Right lobe of liver (tissue), 6 donors: ENCODE measurements at regions not wholly inside any gene's neighbourhood (a gene's known extent, or its start where the extent isn't known, plus 50 kb on each side); places are given as distances from the start of the nearest gene placed in this dataset.
"Not testable (repeated sequence)": the region's sequence is repeated elsewhere in the genome, so short reads cannot be mapped to it uniquely, and the experiment has no call there.

ENCODE experiments used
- ATAC-seq, 4 donors: fragments of 200-7000 bp; cut with Tn5 transposase; one replicate each; pipeline ENCODE4 v1.9.1; 2020; ENCODE audit warnings: mild to moderate bottlenecking in 4 of 4, moderate library complexity in 4 of 4
- DNase-seq, 3 donors: peaks; one replicate each; pipeline ENCODE4 v3.0.0-alpha.2; 2020
- H3K27ac ChIP-seq, 3 donors: fragments of 200-600 bp; one replicate each; pipeline ENCODE4 v1.8.0; 2022
- H3K27me3 ChIP-seq, 2 donors: fragments of 200-600 bp; one replicate each; pipeline ENCODE4 v1.8.0; 2022
- H3K36me3 ChIP-seq, 4 donors: fragments of 200-600 bp; sonication (generic) in 1 of 4; one replicate each; pipeline versions ENCODE4 v1.5.1 to v1.8.0; 2017 to 2022; ENCODE audit warnings: control low read depth in 1 of 4
- H3K4me1 ChIP-seq, 4 donors: fragments of 200-600 bp; sonication (generic) in 1 of 4; one replicate each; pipeline versions ENCODE4 v1.5.1 to v1.8.0; 2017 to 2022; ENCODE audit warnings: control low read depth in 1 of 4
- H3K4me3 ChIP-seq, 3 donors: fragments of 200-600 bp; one replicate each; pipeline ENCODE4 v1.8.0; 2022
- H3K9me3 ChIP-seq, 4 donors: fragments of 200-600 bp; sonication (generic) in 1 of 4; one replicate each; pipeline versions ENCODE4 v1.5.1 to v1.8.0; 2017 to 2022; ENCODE audit warnings: control low read depth in 1 of 4
- CTCF ChIP-seq, 4 donors: fragments of 200-600 bp in 3 of 4; fragments of 450-650 bp in 1 of 4; IDR thresholded peaks; one replicate each; pipeline versions ENCODE4 v1.5.1 to v1.8.0; 2016 to 2022; ENCODE audit warnings: antibody characterized with exemption in 4 of 4, mild to moderate bottlenecking in 2 of 4
- POLR2A ChIP-seq: fragments of 450-650 bp; IDR thresholded peaks from one replicate; pipeline ENCODE4 v1.6.1; 2017; ENCODE audit warnings: antibody characterized with exemption, mild to moderate bottlenecking
- WGBS: methylation state at CpG from one replicate; pipeline ENCODE4 v1.1.6; 2018; ENCODE audit warnings: low coverage, low lambda C conversion rate; ENCODE audit not compliant: insufficient coverage; ENCODE audit errors: missing lambda C conversion rate; 5-methylcytosine and 5-hydroxymethylcytosine counted together
- intact Hi-C, 2 donors: fragments of 100-400 bp; cut with DNase I; formaldehyde crosslinking; loops; one replicate each; pipeline versions ENCODE4 v1.11.2 to v1.14.1; 2022
- donor health status: DM: no; HTN: yes; CAD: no.
- donor health status: DM: no; HTN: no; CAD: no.
- donor health status: DM: no; HTN: no; CAD: no.
- donor health status: DM: no; HTN: yes; CAD: no.
- donor health status: DM: no; HTN: yes; CAD: no.

GRCh38 chr6:58073263-58073662 is 755.8 kb downstream of the PRIM2 start:
- no peak for TF ChIP-seq CTCF (IDR thresholded peaks at IDR 0.05)
- Histone ChIP-seq H3K27ac (no peak overlapping the region), H3K9me3 (no peaks in the 10 kb centered on the region), H3K4me1 (no peaks in the 10 kb centered on the region), H3K27me3 (no peaks in the 10 kb centered on the region), H3K36me3 (no peaks in the 10 kb centered on the region), H3K4me3 (no peak overlapping the region)
- no peak for DNase-seq
- intact Hi-C loops = no loop called here
- ATAC-seq = no peak
- 84% methylated on average over 12 of the region's 23 CpGs for WGBS

GRCh38 chr6:58090067-58090466 is 772.6 kb downstream of the PRIM2 start:
- not testable (repeated sequence) for ATAC-seq, DNase-seq
- WGBS = 25% methylated on average over 2 of the region's 2 CpGs

DNA sequence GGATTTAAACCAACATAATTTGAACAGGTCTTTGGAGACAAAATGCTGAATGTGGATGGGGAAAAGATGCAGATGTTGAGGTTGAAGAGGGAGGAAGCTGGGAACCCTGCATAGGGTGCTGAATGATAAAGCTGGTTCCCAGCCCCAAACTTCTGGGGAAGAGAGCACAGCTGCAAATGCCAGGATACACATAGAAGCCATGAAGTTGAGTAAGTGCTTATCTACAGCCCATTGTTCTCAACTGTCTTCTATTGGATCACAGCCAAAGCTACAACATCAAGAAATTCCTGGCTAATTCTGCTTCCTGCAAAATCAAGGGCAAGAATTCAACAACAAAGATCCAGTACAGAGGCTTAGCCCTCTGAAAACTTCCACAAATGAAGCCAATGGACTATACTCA is 779.8 kb downstream of the PRIM2 start:
- DNase-seq, H3K36me3 ChIP-seq, H3K4me1 ChIP-seq, H3K9me3 ChIP-seq, intact Hi-C loops, H3K4me3 ChIP-seq, H3K27ac ChIP-seq, H3K27me3 ChIP-seq: not testable (repeated sequence)
- ATAC-seq = peak in 1 of 4 donors; percentile 28

More at GRCh38 chr6:58090067-58090466, 772.6 kb downstream of the PRIM2 start:
- H3K4me1 ChIP-seq, H3K9me3 ChIP-seq, H3K4me3 ChIP-seq, H3K36me3 ChIP-seq, H3K27me3 ChIP-seq, intact Hi-C loops, H3K27ac ChIP-seq: not testable (repeated sequence)

GRCh38 chr6:58113960-58114359 is 796.5 kb downstream of the PRIM2 start:
- 22% methylated on average over 3 of the region's 3 CpGs for WGBS
- Histone ChIP-seq H3K27ac (no peak overlapping the region), H3K4me1 (no peaks in the 10 kb centered on the region), H3K36me3 (no peaks in the 10 kb centered on the region), H3K4me3 (no peak overlapping the region), H3K27me3 (no peaks in the 10 kb centered on the region), H3K9me3 (no peaks in the 10 kb centered on the region)
- intact Hi-C loops = no loop called here
- DNase-seq (no peak), ATAC-seq (no peak)
- TF ChIP-seq CTCF (IDR thresholded peaks at IDR 0.05) = no peak
- TF ChIP-seq POLR2A = no peak

DNA sequence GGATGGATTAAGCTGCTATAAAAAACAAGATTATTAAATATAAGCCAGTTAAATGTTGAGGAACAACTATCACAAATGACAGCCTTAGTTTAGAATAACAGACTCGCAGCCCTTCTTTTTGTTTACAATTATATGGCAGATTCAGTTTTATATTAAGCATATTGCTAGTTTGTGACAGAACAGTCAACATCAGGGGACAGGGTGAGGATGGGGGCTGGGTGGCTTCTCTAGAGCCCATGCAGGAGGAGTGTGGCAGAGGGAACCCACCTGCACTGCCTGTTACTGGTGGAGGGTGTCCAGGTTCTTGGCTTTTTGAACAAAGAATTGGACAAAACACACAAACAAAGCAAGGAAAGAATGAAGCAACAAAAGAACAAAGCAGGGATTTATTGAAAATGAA is 799.7 kb downstream of the PRIM2 start:
- ATAC-seq, DNase-seq, H3K27ac ChIP-seq, H3K27me3 ChIP-seq, intact Hi-C loops, H3K4me1 ChIP-seq, H3K36me3 ChIP-seq, H3K4me3 ChIP-seq, H3K9me3 ChIP-seq: not testable (repeated sequence)
- WGBS = 38% methylated on average over 1 of the region's 1 CpG

DNA sequence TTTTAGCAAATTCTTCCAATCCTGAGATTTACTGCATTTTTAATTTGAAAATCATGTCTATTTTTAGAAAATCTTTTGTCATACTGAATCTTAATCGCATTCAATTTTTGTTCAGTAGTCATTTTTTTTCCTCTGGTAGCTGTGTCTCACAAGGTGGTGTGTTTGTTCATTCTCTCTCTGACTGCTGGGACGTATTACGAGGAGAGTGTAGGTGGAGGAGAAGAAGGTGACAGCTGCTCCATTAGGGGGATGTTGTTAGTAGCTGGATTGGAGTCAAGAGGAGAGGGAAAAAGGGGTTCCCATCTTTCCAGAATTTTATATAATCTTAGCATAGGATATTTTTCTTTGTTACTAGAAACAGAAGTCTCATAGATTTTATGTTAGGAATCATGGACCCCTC is 804.2 kb downstream of the PRIM2 start:
- H3K4me3 ChIP-seq, H3K27me3 ChIP-seq, ATAC-seq, H3K36me3 ChIP-seq, H3K9me3 ChIP-seq, H3K4me1 ChIP-seq, DNase-seq, H3K27ac ChIP-seq, intact Hi-C loops: not testable (repeated sequence)
- WGBS = 58% methylated on average over 3 of the region's 3 CpGs

DNA sequence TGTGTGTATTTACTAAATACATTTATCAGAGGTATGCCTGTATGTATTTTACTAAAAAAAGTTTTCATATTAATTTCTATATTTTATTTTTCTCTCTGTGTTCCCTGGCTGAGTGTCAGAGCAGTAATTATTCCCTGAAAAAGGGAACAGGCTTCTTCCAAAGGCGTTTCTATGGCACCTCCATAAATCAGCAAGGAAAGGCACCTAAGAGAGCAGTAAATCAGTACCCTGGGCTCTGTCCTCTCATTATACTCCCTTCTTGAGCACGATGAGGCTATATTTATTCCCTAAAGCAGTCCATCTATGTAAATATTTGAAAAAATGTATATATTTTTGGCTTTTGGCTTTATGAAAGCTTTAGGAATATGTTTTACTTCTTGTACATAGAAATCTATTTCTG is 806.3 kb downstream of the PRIM2 start:
- H3K9me3 ChIP-seq, intact Hi-C loops, H3K4me3 ChIP-seq, H3K36me3 ChIP-seq, H3K27ac ChIP-seq, DNase-seq, H3K27me3 ChIP-seq, ATAC-seq, H3K4me1 ChIP-seq: not testable (repeated sequence)
- 16% methylated on average over 2 of the region's 2 CpGs for WGBS

DNA sequence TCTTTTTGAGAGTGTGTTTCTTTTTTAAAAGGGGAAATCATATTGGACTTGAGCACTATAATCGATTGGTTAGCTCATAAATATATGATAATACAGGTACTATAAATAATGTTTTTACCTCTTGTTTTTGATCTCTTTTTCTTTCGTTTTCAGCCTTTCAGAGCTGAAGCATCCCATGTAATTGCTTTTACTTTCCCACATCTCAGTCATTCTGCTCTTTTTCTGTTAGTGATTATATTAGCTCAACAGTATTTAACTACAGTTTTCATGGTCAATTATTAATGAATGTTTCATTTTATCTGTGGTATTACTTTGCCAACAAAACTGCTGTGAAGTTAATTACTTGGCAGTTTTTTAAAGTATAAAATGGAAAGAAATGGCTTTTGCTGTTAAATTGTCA is 811.1 kb downstream of the PRIM2 start:
- H3K36me3 ChIP-seq, H3K4me1 ChIP-seq, DNase-seq, H3K27me3 ChIP-seq, H3K27ac ChIP-seq, H3K4me3 ChIP-seq, ATAC-seq, intact Hi-C loops, H3K9me3 ChIP-seq: not testable (repeated sequence)
- WGBS = 39% methylated on average over 2 of the region's 2 CpGs

DNA sequence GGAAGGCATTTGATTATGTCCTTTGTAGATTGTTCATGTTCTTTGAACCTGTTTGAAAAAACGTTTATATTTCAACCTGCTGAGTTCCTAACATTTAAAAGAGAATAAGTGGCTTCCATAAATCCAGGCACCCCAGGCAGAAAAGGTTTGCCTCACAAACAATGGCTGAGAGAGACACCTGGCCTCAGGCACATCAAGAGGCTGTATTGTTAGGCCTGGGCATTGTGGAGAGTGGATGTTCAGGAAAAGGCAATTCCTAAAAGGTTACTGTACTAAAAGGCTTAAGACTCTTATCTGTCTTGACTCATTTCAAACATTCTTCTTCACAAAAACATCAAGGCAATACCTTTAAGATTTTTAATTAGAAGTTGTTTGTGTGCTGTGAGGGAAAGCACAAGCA is 811.7 kb downstream of the PRIM2 start:
- intact Hi-C loops = not testable (repeated sequence)

DNA sequence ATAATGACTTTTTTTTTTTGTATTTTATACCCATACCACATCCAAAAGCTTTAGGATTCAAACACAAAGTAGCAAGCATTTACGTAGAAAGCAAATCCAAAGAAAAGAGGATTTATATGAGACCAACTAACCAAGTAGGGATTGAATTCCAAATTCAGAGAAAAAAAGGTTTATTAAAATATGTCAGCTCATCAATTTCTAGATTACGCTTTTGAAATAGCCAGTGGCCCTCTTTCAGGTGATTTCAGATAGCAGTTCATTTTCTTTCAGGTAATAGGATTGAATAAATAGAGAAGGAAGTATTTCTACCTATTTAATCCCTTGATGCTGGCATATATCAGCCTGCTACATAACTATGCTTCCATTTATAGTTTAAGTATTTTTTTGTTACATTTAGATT is 822.3 kb downstream of the PRIM2 start:
- H3K4me1 ChIP-seq, H3K9me3 ChIP-seq, intact Hi-C loops, H3K27ac ChIP-seq, H3K4me3 ChIP-seq, H3K27me3 ChIP-seq, ATAC-seq, H3K36me3 ChIP-seq, DNase-seq: not testable (repeated sequence)
- WGBS = 50% methylated on average over 2 of the region's 2 CpGs

More for the DNA sequence above, 811.7 kb downstream of the PRIM2 start:
- ATAC-seq, H3K4me1 ChIP-seq, H3K27ac ChIP-seq, H3K4me3 ChIP-seq, DNase-seq, H3K27me3 ChIP-seq, H3K9me3 ChIP-seq, H3K36me3 ChIP-seq: not testable (repeated sequence)
- 0% methylated on average over 1 of the region's 1 CpG for WGBS
